ENCODE measurements at regions not wholly inside any gene's neighbourhood (a gene's known extent, or its start where the extent isn't known, plus 50 kb on each side); places are given as distances from the start of the nearest gene placed in this dataset.

DNA sequence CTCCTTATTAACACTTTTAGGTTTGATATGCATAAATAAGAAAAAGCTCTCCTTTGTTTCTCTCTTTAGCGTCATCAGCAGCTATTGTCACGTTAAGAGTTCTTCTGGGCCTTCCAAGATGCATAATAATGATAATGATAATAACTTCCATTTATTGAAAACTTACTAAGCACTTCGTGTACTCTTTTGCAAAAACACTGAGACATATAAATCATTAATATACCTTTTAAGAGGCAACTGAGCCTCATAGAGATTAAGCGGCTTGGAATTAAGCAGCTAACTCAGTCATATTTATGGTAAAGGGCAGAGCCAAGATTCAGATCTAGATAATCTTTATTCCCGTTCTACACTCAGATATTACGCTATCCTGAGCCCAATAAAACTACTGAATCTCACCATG is 1105.1 kb downstream of the OLFM4 start:
- intact Hi-C loops (cut with DNase I), result no loop called here
- ATAC-seq, result no peak
- DNase-seq (ENCODE audit: missing footprints), result no peak

DNA sequence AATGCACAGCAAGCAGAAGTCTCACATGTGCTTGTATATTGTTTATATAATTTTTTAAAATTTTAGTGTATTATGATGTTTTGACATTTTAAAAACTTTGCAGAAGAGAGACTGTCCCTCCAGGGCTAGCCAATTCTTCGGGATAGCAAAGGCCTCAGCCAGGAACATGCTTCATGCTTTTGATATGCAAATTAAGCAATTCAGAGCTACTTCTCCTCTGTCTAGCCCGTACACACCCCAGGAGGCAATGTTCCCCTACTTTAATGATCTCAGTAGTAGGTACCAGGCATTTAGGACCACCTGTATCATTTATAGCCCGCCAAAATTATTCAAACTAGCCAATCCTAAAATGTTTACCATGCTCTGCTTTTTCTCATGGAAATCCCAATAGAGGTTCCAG is 1116.2 kb downstream of the OLFM4 start:
- DNase-seq (ENCODE audit: missing footprints) (no peak), ATAC-seq (no peak)
- intact Hi-C loops (cut with DNase I), result no loop called here

DNA sequence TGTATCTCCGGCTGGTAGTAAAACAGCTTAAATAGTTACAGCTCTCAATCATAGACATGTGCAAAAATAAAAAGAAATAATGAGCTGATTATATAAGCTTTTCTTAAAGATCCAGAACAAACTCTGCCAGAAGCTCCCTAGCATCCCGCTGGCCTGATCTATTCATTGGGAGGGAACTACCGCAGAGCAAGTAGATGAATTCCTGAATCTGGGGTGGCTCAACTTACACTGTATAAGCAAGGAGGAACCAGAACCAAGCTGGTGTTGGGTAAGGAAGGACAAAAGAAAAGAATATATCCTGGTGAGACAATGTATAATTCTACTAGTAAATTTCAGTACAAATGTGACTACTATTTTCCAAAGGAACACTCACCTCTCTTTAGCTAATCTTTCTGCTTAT is 1122.2 kb downstream of the OLFM4 start:
- DNase-seq (ENCODE audit: missing footprints), result no peak
- ATAC-seq, result no peak

DNA sequence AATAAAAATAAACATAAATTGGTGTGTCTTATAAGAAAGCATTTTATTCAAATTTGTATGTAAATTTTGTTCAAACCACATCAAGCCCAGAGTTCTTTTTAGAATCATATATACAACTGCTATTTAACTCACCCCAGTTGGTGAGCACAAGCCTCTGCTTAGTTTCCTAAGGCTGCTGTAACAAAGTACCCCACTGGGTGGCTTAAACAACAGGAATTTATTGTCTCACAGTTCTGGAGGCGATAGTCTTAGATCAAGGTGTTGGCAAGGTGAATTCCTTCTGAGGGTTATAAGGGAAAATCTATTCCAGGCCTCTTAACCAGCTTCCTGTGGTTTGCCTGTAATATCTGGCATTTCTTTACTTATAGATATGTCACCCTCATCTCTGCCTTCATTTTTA is 1133.5 kb downstream of the OLFM4 start:
- intact Hi-C loops (cut with DNase I), result no loop called here
- DNase-seq (ENCODE audit: missing footprints) (no peak), ATAC-seq (no peak)

More for the DNA sequence above, 1122.2 kb downstream of the OLFM4 start:
- intact Hi-C loops (cut with DNase I), result no loop called here

DNA sequence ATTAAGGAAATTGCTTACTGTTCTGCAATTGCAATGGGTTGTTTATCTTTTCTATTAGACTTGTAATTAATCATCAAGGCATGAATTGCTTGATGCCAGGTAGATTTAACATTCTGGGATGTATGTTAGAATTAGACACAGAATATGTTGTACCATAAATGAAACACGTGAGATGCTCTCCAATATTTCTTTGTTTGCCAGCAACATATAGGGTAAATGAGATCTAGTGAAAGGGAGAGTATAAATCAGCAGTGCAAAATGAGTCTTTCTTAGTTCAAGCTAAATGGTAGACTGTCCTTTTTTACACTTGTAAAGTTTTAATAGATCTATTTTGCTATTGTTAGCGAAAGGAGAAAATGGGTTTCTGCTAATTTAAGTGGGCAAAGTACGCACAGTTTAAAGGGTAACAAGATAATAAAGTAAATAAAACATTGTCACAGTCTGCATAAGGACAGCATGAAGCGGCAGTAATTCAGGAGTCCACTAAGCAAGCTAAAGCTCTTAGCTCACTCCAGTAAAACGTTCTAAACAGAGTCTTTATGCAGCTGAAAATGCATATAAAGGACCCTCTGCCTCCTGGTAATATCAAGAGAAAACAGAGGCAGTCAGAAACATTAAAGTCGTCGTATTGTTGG is 1137.1 kb downstream of the OLFM4 start:
- ATAC-seq (no peak), DNase-seq (ENCODE audit: missing footprints) (no peak)
- intact Hi-C loops (cut with DNase I), result no loop called here

DNA sequence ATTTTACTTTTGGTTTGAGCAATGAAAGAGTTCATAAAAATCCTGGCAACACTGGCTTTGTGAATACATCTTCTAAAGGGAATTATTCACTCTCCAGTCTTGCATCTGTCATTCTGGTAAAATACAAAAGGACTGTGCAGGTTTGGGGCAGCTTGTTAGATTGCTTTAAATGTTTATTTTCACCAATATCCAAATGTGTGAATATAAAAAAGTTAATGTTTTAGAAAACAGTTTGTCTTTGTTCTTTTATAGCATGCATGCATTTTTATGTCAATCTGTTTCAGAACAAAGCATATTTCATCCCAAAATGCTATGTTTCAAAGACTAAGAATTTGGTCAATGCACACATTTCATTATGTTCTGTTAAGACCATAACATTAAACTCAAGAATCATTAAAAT is 1145.4 kb downstream of the OLFM4 start:
- intact Hi-C loops (cut with DNase I), result no loop called here
- DNase-seq (ENCODE audit: missing footprints) (no peak), ATAC-seq (no peak)

DNA sequence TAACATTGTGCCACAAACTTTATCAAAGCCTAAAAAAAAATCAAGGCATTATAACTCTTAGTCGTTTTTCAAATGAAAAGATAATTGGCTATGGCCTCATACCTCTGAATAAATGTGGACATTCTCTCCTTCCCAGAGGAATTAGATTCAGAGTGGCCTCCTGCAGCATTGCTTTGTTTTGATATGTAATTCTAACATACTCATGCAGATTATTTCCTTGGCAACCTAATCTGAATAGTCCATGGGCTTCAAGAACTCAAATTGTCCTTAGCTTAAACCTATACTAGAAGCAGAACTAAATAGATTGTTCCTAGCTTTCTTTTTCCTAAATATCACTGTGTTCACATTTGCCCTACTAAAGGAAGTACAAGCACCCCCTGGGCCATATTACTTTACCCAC is 1146.9 kb downstream of the OLFM4 start:
- ATAC-seq, result no peak
- no peak for DNase-seq (ENCODE audit: missing footprints)
- intact Hi-C loops (cut with DNase I), result no loop called here

DNA sequence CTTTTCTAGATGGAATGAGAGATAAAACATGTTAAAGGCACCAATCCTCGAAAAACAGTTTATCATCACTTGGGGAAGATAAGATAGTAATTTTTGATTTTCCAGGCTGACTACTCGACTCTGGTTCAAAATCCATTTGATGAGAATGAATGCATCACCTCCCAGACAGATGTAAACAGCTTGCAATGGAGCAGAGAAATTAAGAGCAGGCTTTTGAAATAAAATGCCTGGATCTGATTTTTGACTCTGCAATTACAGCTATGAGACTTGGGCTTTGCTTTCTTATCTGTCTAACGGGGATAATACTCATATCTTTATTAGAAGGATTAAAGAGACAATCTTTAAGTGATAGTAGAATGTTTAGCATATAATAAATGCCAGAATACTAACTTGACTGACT is 1148.9 kb downstream of the OLFM4 start:
- intact Hi-C loops (cut with DNase I), result no loop called here
- no peak for ATAC-seq

DNA sequence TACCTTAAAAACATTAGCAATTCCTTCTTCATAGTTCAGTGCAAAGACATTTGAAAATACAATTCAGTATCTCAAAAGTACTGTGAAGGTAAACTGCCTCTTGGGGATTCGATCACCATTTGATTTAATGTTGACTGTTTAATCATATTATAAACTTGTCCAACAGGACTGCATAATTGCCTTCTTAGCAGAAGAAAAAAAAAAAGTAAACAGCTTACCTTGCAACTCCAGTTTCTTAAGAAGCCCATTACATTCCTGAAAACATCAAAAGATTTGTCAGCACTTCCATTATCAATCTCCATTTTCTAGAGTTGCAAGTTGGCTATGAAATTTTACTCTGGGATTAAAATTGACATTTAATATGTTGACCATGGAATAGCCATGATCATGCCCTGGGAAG is 1154.6 kb downstream of the OLFM4 start:
- intact Hi-C loops (cut with DNase I), result no loop called here
- DNase-seq (ENCODE audit: missing footprints) (no peak), ATAC-seq (no peak)

More for the DNA sequence above, 1148.9 kb downstream of the OLFM4 start:
- no peak for DNase-seq (ENCODE audit: missing footprints)

DNA sequence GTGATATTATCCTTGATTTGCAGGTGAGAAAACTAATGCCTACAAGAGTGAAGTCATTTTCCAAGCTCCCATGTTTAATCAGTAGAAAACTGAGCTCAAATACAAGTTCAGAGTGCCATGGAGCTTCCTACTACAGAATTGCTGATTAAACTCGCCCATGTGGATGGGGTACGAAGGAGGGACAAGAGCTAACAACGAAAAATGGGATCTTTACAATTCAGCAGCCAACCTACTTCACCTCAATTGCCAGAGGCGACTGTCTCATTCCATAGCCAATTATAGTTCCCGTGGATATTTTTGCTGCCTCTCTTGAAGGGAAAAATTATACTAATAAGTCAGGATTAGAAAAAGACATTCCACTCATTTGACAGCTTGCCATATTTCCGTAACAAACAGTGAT is 1155.1 kb downstream of the OLFM4 start:
- no peak for DNase-seq (ENCODE audit: missing footprints)
- intact Hi-C loops (cut with DNase I), result no loop called here
- no peak for ATAC-seq

DNA sequence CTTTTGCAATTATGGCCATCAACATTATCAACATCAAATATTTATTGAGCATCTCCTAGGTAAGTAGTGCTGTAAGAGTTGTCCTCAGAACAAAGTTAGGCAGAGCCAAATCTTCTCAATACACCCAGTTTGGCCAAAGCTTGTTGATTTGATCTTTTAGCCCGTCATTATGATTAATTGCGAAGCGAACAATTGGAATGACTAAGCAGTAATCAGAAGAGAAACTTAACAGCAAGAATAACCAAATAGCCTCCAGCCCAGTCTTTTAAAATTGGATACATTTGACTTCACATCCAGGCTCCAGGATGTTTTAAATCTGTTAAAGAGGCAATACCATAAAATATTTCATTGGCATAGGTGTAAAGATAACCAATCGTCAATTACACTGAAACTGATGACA is 1156.0 kb downstream of the OLFM4 start:
- intact Hi-C loops (cut with DNase I), result no loop called here

DNA sequence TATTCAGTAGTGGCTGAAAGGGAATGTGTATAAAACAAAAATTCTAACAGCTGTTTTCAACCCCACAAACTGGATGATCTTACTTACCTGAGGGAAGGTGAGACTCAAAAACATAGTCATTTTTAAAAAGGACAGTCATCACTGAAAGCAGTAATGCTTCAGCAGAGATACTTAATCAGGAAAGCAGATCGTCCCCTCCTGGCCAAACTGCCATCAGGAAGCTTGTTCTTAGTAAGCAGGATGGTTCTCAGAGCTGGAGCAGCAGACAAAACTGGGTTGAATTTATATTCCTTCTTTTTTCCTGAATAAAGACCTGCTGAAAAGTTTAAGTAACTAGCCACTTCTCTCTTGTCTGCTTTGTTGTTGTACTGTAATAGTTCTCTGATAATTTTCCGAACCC is 1156.5 kb downstream of the OLFM4 start:
- ATAC-seq (no peak), DNase-seq (ENCODE audit: missing footprints) (no peak)
- intact Hi-C loops (cut with DNase I), result no loop called here

More for the DNA sequence above, 1156.0 kb downstream of the OLFM4 start:
- no peak for ATAC-seq
- no peak for DNase-seq (ENCODE audit: missing footprints)

DNA sequence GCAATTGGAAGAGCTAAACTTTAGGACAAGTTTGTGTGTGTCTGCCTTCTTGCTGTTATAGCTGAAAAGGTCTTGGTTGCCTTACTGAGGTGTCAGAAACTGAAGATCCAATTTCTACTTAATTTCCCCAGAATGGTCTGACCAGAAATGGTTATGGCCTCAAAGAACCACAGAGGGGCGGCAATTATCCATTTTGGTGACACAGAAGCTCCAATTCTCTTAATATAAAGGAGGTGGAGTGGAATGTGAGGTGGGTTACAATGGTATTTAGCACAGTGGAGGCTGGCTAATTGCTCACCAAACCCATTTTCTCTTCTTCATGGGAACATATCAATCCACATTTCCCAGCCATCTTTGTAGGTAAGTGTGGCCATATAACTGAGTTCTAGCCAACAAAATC is 1157.2 kb downstream of the OLFM4 start:
- DNase-seq (ENCODE audit: missing footprints) (no peak), ATAC-seq (no peak)
- intact Hi-C loops (cut with DNase I), result no loop called here

DNA sequence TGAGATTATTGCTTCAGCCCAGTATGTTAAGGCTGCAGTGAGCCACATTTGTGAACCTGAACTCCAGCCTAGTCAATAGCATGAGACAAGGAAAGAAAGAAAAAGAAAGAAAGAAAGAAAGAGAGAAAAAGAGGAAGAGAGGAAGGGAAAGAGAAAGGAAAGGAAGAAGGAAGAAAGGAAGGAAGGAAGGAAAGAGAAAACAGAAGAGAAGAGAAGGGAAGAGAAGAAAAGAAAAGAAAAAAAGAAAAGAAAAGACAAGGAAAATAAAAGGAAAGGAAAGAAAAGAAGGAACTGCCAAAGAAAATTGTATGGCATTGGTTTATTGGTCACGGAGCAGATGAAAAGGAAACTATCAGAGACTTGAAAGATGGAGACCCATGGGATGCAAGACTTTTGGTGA is 1158.8 kb downstream of the OLFM4 start:
- DNase-seq (ENCODE audit: missing footprints), result no peak
- ATAC-seq, result no peak
- intact Hi-C loops (cut with DNase I), result no loop called here

DNA sequence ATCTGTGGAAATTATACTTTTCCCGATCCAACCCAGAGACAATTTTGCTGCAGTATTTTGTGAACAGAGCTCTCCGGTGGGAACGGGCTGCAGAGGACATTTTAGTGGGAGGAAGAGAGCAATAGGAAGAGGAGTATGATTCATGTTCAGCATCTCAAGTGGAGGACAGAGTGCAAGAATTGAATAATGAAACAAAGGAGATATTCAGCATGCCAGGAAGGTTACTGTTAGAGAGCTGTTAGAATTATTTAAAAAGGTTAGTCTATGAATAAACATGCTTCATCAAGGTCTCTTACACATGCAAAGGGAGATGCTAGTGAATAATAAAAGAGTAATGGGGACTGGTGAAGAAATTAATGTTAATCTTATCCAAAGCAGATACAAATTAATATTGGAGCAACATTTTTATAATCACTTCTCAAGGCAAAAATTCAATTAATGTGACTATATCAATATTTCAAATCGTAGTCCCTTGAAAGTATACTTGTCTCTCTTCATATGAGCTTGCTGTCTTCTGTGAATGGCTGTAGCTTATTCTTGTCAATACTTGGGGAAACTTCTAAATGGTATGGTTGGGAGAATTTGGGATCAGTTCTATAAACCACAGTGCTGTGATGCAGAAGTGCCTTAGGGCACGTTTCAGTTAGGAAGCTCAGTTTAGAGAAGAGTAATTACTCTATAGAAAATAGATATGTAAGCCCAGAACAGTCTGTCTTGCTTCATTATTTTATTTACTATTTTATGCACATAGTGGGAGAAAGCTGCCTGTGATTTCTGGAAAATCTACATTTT is 1165.8 kb downstream of the OLFM4 start:
- DNase-seq (ENCODE audit: missing footprints) (no peak), ATAC-seq (no peak)
- intact Hi-C loops (cut with DNase I), result no loop called here

DNA sequence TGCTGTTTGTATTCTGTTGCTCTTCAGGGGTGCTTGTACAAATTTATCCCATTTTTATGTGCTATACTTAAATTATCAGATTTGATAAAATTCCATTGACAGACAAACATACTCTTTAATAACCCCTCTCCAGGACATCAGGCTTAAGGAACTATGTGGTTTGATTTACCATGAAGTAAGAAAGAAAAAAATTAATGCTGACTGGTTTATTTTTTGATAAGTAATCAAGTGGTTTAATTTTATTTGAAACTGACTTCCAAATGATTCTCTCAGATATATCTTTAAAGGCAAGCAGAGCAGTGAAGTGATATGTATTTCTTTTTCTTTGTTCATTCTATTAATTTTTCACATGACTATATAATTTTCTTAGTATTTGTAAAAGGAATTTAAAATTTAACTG is 1168.1 kb downstream of the OLFM4 start:
- intact Hi-C loops (cut with DNase I), result no loop called here
- no peak for DNase-seq (ENCODE audit: missing footprints)
- ATAC-seq, result no peak

DNA sequence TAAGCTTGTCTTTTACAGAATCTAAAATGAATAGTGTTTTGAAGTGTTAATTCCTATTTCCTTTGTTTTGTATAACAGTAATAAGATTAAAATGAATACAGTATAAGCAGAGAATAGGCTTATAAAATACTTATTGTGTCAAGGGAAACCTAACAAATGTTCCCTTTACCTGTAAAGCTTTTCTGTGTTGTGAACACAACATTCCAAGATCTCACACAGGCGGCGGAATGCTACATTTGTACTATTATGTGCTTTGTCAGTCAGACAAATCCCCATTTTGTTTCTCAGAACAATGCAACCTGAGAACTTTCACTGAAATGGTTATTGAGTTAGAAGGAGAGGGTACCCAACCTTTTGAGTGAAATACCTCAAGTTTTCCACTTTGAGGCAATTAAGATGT is 1170.3 kb downstream of the OLFM4 start:
- ATAC-seq, result no peak
- intact Hi-C loops (cut with DNase I), result no loop called here
- no peak for DNase-seq (ENCODE audit: missing footprints)

DNA sequence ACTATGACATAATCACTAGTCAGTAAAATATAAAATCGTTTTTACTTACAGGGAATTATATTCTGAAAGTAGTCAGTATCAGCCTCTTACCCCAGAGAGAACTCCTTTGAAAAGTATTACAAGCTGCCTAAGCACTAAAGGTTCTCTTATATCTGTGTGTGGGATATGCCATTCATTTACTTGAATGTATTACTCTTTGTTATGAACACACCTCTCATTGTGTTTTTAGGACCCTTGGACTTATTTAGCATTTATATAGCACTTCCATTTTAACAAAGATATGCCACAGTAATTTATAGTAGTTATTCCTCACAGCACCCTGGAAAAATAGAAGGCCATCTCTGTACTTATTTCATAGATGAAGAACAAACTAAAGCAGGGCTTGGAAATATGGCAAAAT is 1178.0 kb downstream of the OLFM4 start:
- intact Hi-C loops (cut with DNase I), result no loop called here
- DNase-seq (ENCODE audit: missing footprints) (no peak), ATAC-seq (no peak)

DNA sequence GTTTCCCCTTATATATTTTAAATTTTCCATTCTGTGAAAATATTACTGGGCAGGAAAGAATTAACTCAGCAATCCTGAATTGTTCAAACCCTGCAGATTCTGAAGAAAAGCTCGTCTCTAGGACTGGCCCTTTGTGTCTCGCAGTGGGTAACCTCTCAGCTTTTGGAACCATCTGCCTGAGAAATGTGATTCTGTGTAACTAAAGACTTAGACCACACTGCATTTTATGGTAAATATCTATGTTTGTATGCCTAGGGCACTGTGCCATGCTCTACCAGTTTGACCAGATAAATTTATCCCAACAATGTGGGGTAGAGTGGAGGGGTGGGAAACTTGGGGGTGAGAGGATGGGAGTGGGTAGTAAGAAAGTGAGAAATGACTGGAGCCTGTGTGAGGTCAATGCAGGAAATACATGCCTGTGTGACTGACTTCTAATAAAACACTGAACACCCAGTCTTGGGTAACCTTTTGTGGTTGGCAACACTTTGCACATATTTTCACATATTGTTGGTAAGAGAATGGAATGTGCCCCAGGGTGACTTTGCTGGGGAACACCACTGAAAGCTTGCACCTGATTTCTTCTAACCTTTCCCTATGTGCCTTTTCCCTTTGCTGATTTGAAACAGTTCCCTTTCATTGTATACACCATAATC is 1181.9 kb downstream of the OLFM4 start:
- intact Hi-C loops (cut with DNase I), result no loop called here
- ATAC-seq, result no peak
- no peak for DNase-seq (ENCODE audit: missing footprints)

DNA sequence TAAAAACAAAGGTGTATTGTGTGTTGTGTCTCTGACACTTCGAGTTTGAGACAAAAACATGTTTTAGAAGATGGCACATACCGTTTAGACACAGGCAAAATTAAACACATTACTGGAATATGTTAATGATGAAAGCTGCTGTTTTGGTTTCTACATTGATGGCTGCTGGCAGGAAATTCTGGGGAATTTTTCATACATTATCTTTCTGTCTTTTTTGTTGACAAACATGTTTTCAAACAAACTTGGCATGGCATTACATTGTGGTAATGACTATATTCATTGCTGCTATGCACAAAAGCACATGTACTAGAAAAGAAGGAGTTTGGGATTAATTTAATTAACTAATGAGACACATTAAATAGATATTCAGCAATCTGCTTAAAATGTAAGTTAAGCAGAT is 1187.6 kb downstream of the OLFM4 start:
- DNase-seq (ENCODE audit: missing footprints) (no peak), ATAC-seq (no peak)
- intact Hi-C loops (cut with DNase I), result no loop called here
